Mesodermal cell (in vitro differentiated cells): ENCODE measurements at regions not wholly inside any gene's neighbourhood (a gene's known extent, or its start where the extent isn't known, plus 50 kb on each side); places are given as distances from the start of the nearest gene placed in this dataset.
"Not testable (repeated sequence)": the region's sequence is repeated elsewhere in the genome, so short reads cannot be mapped to it uniquely, and the experiment has no call there.

Source experiments
- H3K27ac ChIP-seq: 2 replicates; pipeline ENCODE4 v1.7.0; 2013; ENCODE audit warnings: mild to moderate bottlenecking, low read depth, low read length, moderate library complexity; ENCODE audit not compliant: severe bottlenecking
- H3K36me3 ChIP-seq: 2 replicates; pipeline ENCODE4 v1.7.1; 2013; ENCODE audit warnings: mild to moderate bottlenecking, low read length, moderate library complexity; ENCODE audit not compliant: control insufficient read depth, insufficient read depth
- H3K4me1 ChIP-seq: one replicate; pipeline ENCODE4 v1.7.1; 2013; ENCODE audit warnings: mild to moderate bottlenecking, low read length; ENCODE audit not compliant: insufficient read depth, control insufficient read depth, poor library complexity, severe bottlenecking
- H3K4me3 ChIP-seq: 2 replicates; pipeline ENCODE4 v1.7.0; 2013; ENCODE audit warnings: low read length, control low read depth, mild to moderate bottlenecking; ENCODE audit not compliant: insufficient read depth, poor library complexity, severe bottlenecking; ENCODE audit errors: extremely low read depth
- H3K9me3 ChIP-seq: 2 replicates; pipeline ENCODE4 v1.7.1; 2013; ENCODE audit warnings: mild to moderate bottlenecking, low read length, moderate library complexity; ENCODE audit not compliant: control insufficient read depth
- WGBS, 2 experiments: methylation state at CpG; one replicate each; pipeline ENCODE4 v1.1.5; 2013; ENCODE audit warnings: missing lambda C conversion rate in 2 of 2; ENCODE audit not compliant: insufficient coverage in 2 of 2; 5-methylcytosine and 5-hydroxymethylcytosine counted together

DNA sequence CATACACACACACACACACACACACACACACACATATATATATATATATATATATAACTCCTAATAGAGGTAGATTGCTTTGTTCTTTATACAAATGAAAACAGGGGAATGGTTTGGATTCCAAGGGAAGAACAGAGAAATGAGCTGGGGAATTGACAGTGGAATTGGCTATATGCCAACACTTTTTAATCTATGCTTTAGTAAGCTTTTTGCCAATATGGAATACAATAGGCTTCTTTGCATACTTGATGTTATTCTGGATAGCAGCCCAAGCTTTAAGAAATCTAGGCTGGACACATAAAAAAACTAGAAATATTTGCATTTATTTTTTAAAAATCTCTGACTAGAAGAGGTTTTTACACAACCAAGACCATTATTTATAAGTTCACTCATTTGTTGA, 334.2 kb upstream of the MDFIC2 start:
- no peak overlapping the region for H3K27ac ChIP-seq
- H3K4me3 ChIP-seq: no peak overlapping the region
- no peaks in the 10 kb centered on the region for H3K36me3 ChIP-seq
- H3K4me1 ChIP-seq: no peaks in the 10 kb centered on the region
- H3K9me3 ChIP-seq: no peaks in the 10 kb centered on the region

DNA sequence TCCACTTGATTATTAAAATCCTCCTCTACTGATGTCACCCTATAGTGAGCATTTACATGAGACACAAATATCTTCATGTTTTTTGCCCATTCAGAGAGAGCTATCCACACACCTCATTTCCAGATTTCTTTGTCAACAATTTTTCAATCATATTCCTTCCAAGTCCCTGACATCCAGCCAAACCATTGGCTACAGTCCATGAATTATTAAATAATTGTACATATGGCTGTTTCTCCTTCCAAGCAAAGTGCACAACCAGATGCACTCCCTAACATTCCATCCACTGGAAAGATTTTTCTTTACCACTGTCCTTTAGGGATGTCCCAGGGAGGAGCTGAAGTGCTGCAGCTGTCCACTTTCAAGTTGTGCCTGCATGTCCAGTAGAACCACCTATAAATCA, 328.0 kb upstream of the MDFIC2 start:
- Histone ChIP-seq H3K9me3 (no peaks in the 10 kb centered on the region), H3K27ac (no peak overlapping the region), H3K4me1 (no peaks in the 10 kb centered on the region), H3K4me3 (no peak overlapping the region), H3K36me3 (no peaks in the 10 kb centered on the region)

DNA sequence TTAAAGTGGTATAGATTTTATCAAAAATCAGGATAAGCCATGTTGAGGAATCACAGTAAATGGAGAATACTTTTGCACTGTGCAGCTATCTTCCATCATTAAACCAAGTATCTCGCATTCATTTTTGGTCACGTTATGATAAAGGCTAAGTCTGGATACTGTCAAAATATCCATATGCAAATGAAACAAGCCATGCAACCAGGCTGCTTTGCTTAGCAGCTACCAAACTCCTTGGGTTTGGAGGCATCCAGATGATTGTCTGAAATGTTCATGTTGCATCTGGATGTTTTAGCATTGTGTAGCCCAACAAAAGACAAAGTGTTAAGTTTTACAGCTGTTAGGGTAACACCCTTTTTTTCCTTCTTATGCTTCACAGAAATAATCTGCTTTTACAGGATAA, 322.9 kb upstream of the MDFIC2 start:
- 67 to 75% methylated on average over 2 of the region's 2 CpGs for WGBS, 2 experiments
- no peak overlapping the region for H3K4me3 ChIP-seq

DNA sequence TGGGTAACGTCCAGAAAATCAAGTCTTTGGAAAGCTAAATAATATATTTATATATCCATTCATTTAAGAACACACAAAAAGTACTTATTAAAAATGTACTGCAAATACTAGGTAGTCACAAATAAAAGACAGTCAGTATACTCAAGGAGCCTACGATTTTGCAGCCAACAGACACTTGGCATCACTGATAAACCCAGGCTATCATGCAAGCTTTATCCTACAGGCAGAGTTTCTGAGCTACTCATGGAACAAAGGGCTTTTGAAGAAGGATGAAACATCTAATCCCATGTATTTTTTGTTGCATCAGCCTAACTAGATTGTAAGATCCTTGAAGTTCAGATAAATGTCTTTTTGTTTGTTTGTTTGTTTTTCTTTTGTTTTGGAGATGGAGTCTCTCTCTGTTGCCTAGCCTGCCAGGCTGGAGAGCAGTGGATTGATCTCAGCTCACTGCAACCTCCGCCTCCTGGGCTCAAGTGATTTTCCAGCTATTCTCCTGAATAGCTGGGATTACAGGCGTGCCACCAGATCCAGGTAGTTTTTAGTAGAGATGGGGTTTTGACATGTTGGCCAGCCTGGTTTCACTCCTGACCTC, 319.4 kb upstream of the MDFIC2 start:
- Histone ChIP-seq H3K4me3 (no peak overlapping the region), H3K4me1 (no peaks in the 10 kb centered on the region), H3K27ac (no peak overlapping the region), H3K9me3 (no peaks in the 10 kb centered on the region), H3K36me3 (no peaks in the 10 kb centered on the region)
- 80 to 100% methylated on average over 1 to 3 of the region's 4 CpGs for WGBS, 2 experiments

More for the DNA sequence above, 322.9 kb upstream of the MDFIC2 start:
- no peaks in the 10 kb centered on the region for H3K36me3 ChIP-seq
- no peaks in the 10 kb centered on the region for H3K4me1 ChIP-seq
- no peaks in the 10 kb centered on the region for H3K9me3 ChIP-seq
- H3K27ac ChIP-seq: no peak overlapping the region

DNA sequence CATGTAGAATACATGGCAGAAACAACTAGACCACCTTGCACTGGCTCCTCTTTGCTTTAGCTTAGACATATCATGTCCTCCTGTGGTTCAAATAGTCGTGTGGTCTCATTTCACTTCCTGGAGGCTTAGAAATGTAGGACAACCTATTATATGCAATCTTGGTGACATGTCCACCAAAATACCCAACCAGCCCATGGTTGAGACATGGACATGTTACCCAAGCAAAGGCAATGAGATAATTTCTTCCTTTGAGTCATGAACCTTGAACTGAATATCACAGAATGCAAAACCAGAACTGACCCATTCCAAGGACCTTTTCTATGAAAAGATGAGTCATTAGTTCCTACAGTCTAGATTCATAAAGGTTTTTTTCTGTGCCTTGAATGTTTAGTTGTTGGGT, 309.0 kb upstream of the MDFIC2 start:
- H3K4me3 ChIP-seq: no peak overlapping the region
- H3K36me3 ChIP-seq: no peaks in the 10 kb centered on the region
- WGBS, 2 experiments: 89% methylated on average over 1 of the region's 1 CpG; no CpG with 5 or more reads in 1 of the 2 experiments
- H3K9me3 ChIP-seq: no peaks in the 10 kb centered on the region
- no peak overlapping the region for H3K27ac ChIP-seq
- no peaks in the 10 kb centered on the region for H3K4me1 ChIP-seq

DNA sequence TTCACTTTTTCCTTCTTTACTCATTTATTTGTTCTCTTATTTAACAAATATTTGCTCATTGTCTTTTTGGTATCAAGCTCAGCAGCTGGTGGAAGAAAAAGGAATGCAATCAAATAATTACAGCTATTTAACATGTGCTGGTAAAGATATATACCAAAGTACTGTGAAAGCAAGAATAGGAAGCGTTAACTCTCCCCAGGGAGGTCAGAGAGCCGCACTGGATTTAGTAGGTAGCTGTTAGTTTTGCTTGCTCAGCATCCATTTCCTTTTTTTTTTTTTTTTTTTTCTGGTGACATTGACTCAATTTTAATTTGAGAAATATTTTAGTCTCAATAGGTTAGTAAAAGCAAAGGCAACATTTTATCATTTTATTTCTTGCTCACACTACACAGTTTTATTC, 308.5 kb upstream of the MDFIC2 start:
- no CpG with 5 or more reads among the region's 2 CpGs for WGBS, 2 experiments
- Histone ChIP-seq H3K4me1 (no peaks in the 10 kb centered on the region), H3K27ac (no peak overlapping the region), H3K36me3 (no peaks in the 10 kb centered on the region), H3K9me3 (no peaks in the 10 kb centered on the region), H3K4me3 (no peak overlapping the region)

DNA sequence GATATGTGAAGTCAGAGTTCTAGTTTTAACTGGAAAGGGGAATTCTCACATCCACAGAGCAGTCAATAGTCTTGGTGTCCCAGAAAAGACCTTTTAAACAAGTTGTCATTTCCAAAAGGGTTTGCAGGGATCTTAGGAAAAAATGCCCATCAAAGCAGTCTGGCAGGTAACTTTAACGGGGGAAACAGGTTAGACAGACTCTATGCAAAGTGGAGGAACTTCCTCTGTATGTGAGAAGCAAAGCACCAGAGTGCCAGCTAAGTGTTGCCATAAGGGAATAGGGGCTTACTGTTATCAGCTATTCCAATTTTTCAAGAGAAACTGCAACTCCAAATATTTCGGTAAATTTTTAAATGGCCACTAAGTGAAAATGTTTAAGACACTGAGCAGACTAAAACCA, 307.9 kb upstream of the MDFIC2 start:
- 71 to 79% methylated on average over 2 of the region's 2 CpGs for WGBS, 2 experiments

DNA sequence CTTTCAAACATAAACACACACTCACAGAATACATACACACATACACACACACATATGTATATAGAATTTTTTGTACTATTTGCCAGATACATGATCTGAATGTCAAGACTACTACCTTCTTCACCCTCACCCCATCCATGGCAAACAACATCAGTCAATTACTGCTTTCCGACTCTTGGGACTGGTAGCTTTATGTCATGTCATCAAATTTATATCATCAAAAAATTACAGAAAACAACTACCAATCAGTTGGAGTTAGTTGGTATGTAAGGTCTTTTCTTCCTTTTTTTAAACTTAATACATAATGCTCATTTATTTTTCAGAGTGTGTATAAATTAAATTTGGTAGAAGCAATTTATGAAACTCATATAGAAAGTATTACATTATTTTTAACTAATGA, 305.7 kb upstream of the MDFIC2 start:
- no CpG with 5 or more reads among the region's 1 CpG for WGBS, 2 experiments
- H3K36me3 ChIP-seq: no peaks in the 10 kb centered on the region

More for the DNA sequence above, 307.9 kb upstream of the MDFIC2 start:
- Histone ChIP-seq H3K27ac (no peak overlapping the region), H3K36me3 (no peaks in the 10 kb centered on the region), H3K4me3 (no peak overlapping the region), H3K9me3 (no peaks in the 10 kb centered on the region), H3K4me1 (no peaks in the 10 kb centered on the region)

DNA sequence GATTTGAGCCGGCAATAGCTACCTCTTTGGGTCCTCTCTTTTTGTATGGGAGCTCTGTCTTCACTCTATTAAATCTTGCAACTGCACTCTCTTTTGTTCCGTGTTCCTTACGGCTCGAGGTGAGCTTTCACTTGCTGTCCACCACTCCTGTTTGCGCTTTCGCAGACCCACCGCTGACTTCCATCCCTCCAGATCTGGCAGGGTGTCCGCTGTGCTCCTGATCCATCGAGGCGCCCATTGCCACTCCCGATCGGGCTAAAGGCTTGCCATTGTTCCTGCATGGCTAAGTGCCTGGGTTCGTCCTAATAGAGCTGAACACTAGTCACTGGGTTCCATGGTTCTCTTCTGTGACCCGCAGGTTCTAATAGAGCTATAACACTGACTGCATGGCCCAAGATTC, 304.9 kb upstream of the MDFIC2 start:
- H3K4me3 ChIP-seq, H3K9me3 ChIP-seq, H3K27ac ChIP-seq, H3K4me1 ChIP-seq, H3K36me3 ChIP-seq: not testable (repeated sequence)
- WGBS, 2 experiments: 94 to 97% methylated on average over 10 to 14 of the region's 14 CpGs

More for the DNA sequence above, 305.7 kb upstream of the MDFIC2 start:
- Histone ChIP-seq H3K9me3 (no peaks in the 10 kb centered on the region), H3K4me1 (no peaks in the 10 kb centered on the region), H3K27ac (no peak overlapping the region), H3K4me3 (no peak overlapping the region)

DNA sequence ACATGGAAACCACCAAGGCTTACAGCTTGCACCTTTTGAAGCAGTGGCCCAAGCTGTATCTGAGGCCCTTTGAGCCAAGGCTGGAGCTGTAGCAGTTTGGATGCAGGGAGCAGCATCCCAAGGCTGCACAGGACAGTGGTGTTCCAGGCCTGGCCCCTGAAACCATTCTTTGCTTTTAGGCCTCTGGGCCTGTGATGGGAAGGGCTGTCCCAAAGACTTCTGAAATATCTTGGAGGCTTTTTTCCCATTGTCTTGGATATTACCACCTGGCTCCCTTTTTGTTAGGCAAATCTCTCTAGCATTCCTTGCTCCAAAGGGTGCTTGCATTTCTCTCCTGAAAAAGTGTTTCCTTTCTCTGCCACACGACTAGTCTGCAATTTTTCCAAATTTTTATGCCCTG, 302.8 kb upstream of the MDFIC2 start:
- no peak overlapping the region for H3K27ac ChIP-seq
- H3K4me3 ChIP-seq: no peak overlapping the region
- WGBS, 2 experiments: 17% methylated on average over 1 of the region's 1 CpG
- no peaks in the 10 kb centered on the region for H3K4me1 ChIP-seq
- no peaks in the 10 kb centered on the region for H3K36me3 ChIP-seq
- no peaks in the 10 kb centered on the region for H3K9me3 ChIP-seq

DNA sequence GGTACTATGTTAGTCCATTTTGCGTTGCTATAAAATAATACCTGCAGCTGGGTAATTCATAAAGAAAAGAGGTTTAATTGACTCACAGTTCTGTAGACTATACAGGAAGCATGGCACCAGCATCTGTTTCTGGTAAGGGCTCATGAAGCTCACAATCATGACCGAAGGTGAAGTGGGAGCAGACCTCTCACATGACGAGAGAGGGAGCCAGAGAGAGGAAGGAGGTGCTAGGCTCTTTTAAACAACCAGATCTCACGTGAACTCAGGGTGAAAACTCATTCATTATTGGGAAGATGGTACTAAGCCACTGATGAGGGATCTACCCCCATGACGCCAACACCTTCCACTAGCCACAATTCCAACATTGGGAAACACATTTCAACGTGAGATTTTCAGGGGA, 301.7 kb upstream of the MDFIC2 start:
- Histone ChIP-seq H3K9me3 (no peaks in the 10 kb centered on the region), H3K4me1 (no peaks in the 10 kb centered on the region), H3K4me3 (no peak overlapping the region), H3K27ac (no peak overlapping the region), H3K36me3 (no peaks in the 10 kb centered on the region)
- 86 to 87% methylated on average over 4 to 5 of the region's 6 CpGs for WGBS, 2 experiments
